WTC11 (cell line): ENCODE measurements at regions not wholly inside any gene's neighbourhood (a gene's known extent, or its start where the extent isn't known, plus 50 kb on each side); places are given as distances from the start of the nearest gene placed in this dataset.

Experiments used
- AFF4 ChIP-seq: sonication (generic); formaldehyde crosslinking; IDR thresholded peaks from 2 replicates; pipeline ENCODE4 v1.8.1; 2023; ENCODE audit warnings: mild to moderate bottlenecking, missing genetic modification reagents, borderline replicate concordance
- CBFB ChIP-seq: sonication (generic); formaldehyde crosslinking; IDR thresholded peaks from 2 replicates; pipeline ENCODE4 v1.8.1; 2022; ENCODE audit warnings: mild to moderate bottlenecking, low read depth, missing genetic modification reagents
- CREB1 ChIP-seq: sonication (generic); formaldehyde crosslinking; IDR thresholded peaks from 2 replicates; pipeline ENCODE4 v1.8.0; 2023; ENCODE audit warnings: mild to moderate bottlenecking, missing genetic modification reagents
- FOXP1 ChIP-seq: sonication (generic); formaldehyde crosslinking; IDR thresholded peaks from 2 replicates; pipeline ENCODE4 v1.8.0; 2022; ENCODE audit warnings: missing genetic modification reagents, mild to moderate bottlenecking, moderate library complexity, borderline replicate concordance
- SOX15 ChIP-seq: fragments of 250-450 bp; sonication (Bioruptor Pico); IDR thresholded peaks from 2 replicates; pipeline ENCODE4 v1.9.0; 2021; ENCODE audit warnings: mild to moderate bottlenecking
- ZNF512 ChIP-seq: sonication (generic); formaldehyde crosslinking; IDR thresholded peaks from 2 replicates; pipeline ENCODE4 v1.8.1; 2022; ENCODE audit warnings: missing genetic modification reagents, borderline replicate concordance
- ZSCAN18 ChIP-seq: fragments of 250-450 bp; sonication (Bioruptor Pico); IDR thresholded peaks from 2 replicates; pipeline ENCODE4 v2.1.2; 2022; ENCODE audit warnings: mild to moderate bottlenecking, moderate library complexity
- TF ChIP-seq, protein P1 (sequence below): fragments of 200-600 bp; IDR thresholded peaks from 2 replicates; pipeline ENCODE4 v1.8.0; 2022; ENCODE audit warnings: antibody characterized with exemption
- TF ChIP-seq, protein P2 (sequence below): sonication (generic); formaldehyde crosslinking; IDR thresholded peaks from 2 replicates; pipeline ENCODE4 v1.8.0; 2023; ENCODE audit warnings: missing genetic modification reagents, mild to moderate bottlenecking, borderline replicate concordance

GRCh38 chr2:196244966-196245365 lies 73.6 kb upstream of the STK17B start:
- TF ChIP-seq AFF4 (CRISPR knock-in tag) (no peak), ZNF512 (no peak), SOX15 (no peak), ZSCAN18 (CRISPR knock-in tag) (no peak), CREB1 (CRISPR knock-in tag) (no peak), CBFB (CRISPR knock-in tag) (no peak), FOXP1 (CRISPR knock-in tag) (no peak)
- TF ChIP-seq, protein P1, sequence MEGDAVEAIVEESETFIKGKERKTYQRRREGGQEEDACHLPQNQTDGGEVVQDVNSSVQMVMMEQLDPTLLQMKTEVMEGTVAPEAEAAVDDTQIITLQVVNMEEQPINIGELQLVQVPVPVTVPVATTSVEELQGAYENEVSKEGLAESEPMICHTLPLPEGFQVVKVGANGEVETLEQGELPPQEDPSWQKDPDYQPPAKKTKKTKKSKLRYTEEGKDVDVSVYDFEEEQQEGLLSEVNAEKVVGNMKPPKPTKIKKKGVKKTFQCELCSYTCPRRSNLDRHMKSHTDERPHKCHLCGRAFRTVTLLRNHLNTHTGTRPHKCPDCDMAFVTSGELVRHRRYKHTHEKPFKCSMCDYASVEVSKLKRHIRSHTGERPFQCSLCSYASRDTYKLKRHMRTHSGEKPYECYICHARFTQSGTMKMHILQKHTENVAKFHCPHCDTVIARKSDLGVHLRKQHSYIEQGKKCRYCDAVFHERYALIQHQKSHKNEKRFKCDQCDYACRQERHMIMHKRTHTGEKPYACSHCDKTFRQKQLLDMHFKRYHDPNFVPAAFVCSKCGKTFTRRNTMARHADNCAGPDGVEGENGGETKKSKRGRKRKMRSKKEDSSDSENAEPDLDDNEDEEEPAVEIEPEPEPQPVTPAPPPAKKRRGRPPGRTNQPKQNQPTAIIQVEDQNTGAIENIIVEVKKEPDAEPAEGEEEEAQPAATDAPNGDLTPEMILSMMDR = no peak
- TF ChIP-seq, protein P2, sequence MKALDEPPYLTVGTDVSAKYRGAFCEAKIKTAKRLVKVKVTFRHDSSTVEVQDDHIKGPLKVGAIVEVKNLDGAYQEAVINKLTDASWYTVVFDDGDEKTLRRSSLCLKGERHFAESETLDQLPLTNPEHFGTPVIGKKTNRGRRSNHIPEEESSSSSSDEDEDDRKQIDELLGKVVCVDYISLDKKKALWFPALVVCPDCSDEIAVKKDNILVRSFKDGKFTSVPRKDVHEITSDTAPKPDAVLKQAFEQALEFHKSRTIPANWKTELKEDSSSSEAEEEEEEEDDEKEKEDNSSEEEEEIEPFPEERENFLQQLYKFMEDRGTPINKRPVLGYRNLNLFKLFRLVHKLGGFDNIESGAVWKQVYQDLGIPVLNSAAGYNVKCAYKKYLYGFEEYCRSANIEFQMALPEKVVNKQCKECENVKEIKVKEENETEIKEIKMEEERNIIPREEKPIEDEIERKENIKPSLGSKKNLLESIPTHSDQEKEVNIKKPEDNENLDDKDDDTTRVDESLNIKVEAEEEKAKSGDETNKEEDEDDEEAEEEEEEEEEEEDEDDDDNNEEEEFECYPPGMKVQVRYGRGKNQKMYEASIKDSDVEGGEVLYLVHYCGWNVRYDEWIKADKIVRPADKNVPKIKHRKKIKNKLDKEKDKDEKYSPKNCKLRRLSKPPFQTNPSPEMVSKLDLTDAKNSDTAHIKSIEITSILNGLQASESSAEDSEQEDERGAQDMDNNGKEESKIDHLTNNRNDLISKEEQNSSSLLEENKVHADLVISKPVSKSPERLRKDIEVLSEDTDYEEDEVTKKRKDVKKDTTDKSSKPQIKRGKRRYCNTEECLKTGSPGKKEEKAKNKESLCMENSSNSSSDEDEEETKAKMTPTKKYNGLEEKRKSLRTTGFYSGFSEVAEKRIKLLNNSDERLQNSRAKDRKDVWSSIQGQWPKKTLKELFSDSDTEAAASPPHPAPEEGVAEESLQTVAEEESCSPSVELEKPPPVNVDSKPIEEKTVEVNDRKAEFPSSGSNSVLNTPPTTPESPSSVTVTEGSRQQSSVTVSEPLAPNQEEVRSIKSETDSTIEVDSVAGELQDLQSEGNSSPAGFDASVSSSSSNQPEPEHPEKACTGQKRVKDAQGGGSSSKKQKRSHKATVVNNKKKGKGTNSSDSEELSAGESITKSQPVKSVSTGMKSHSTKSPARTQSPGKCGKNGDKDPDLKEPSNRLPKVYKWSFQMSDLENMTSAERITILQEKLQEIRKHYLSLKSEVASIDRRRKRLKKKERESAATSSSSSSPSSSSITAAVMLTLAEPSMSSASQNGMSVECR (CRISPR knock-in tag) = no peak
